Kidney epithelial cell (primary cell): ENCODE measurements at regions not wholly inside any gene's neighbourhood (a gene's known extent, or its start where the extent isn't known, plus 50 kb on each side); places are given as distances from the start of the nearest gene placed in this dataset.
"Not testable (repeated sequence)": the region's sequence is repeated elsewhere in the genome, so short reads cannot be mapped to it uniquely, and the experiment has no call there.

ENCODE experiments used
- DNase-seq: peaks from one replicate; pipeline ENCODE4 v3.0.0-alpha.2; 2010; ENCODE audit warnings: low read depth
- H3K27me3 ChIP-seq: 2 replicates; pipeline ENCODE4 v1.6.0; 2011; ENCODE audit warnings: low read length; ENCODE audit not compliant: control insufficient read depth, insufficient read depth
- H3K36me3 ChIP-seq: 2 replicates; pipeline ENCODE4 v1.5.1; 2011; ENCODE audit warnings: low read length; ENCODE audit not compliant: control insufficient read depth, insufficient read depth
- H3K4me3 ChIP-seq: 2 replicates; pipeline ENCODE4 v1.5.1; 2011; ENCODE audit warnings: low read depth, mild to moderate bottlenecking, control low read depth, low read length
- TF ChIP-seq, protein P1 (sequence below): IDR thresholded peaks from 2 replicates; pipeline ENCODE4 v1.5.1; 2011; ENCODE audit warnings: mild to moderate bottlenecking, moderate library complexity, low read length, control low read depth, inconsistent platforms; ENCODE audit not compliant: insufficient read depth, poor library complexity, severe bottlenecking

DNA sequence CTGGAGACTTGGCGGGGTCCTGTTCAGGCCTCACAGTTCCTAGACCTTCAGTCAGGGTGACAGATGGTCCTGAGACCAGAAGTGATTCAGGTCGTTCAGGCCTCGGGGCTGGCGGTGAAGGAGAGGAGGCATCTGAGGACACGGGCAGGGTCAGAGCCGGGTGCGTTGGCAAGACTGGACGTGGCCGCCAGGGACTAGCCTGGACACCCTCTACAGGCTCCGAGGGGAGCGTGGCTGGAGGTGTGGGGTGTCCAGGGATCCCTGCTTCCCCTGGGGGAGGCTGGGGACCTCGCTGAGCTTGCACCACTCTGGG is 64.0 kb upstream of the TARDBP start:
- H3K4me3 ChIP-seq = no peak overlapping the region
- TF ChIP-seq, protein P1, sequence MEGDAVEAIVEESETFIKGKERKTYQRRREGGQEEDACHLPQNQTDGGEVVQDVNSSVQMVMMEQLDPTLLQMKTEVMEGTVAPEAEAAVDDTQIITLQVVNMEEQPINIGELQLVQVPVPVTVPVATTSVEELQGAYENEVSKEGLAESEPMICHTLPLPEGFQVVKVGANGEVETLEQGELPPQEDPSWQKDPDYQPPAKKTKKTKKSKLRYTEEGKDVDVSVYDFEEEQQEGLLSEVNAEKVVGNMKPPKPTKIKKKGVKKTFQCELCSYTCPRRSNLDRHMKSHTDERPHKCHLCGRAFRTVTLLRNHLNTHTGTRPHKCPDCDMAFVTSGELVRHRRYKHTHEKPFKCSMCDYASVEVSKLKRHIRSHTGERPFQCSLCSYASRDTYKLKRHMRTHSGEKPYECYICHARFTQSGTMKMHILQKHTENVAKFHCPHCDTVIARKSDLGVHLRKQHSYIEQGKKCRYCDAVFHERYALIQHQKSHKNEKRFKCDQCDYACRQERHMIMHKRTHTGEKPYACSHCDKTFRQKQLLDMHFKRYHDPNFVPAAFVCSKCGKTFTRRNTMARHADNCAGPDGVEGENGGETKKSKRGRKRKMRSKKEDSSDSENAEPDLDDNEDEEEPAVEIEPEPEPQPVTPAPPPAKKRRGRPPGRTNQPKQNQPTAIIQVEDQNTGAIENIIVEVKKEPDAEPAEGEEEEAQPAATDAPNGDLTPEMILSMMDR = no peak
- no peak for DNase-seq
- peaks cover 11% of the 10 kb centered on the region for H3K27me3 ChIP-seq
- no peaks in the 10 kb centered on the region for H3K36me3 ChIP-seq

DNA sequence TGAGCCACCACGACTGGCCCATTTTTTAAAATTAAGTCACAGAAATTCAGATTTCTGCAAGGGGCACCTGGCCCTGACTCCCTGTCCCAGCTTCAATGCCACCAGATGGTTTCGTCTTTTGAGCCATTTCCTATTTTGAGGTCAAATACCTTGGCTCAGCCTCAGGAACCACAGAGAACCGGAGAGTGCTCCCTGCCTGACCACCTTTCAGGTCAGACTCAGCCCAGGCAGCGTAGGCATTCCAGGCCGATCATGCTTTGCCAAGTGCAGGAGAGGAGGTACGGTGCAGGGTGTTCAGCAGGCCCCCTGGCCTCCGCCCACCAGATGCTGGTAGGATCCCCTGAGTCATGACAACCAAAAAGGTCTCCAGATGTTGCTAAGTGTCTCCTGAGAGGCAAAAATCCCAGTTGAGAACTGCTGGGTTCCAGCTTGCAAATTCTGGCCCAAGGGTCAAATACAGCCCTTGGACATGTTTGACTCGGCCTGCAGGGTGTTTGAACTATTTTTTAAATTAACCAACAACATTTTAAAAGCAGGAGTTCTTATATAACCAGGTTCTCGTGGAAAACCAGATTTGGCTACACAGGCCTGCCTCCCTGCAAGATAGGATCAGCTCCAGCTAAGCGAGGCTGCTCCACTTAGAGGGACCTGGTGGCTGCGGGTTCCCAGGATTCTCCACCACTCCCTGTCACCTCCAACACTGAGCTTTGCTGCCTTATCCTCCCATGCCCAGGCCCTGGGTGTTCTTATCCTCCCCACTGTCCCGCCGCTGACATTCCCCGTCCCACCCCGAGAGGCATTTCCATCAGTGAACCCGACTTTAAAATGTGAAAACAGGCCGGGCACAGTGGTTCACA is 61.9 kb upstream of the TARDBP start:
- TF ChIP-seq, protein P1 = no peak

DNA sequence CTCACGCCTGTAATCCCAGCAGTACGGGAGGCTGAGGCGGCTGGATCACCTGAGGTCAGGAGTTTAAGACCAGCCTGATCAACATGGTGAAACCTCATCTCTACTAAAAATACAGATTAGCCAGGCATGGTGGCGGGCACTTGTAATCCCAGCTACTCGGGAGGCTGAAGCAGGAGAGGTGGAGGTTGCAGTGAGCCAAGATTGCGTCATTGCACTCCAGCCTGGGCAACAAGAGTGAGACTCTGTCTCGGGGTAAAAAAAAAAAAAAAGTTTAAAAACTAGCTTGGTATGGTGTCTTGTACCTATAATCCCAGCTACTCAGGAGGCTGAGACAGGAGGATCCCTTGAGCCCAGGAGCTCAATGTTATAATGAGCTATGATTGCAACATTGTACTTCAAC is 61.2 kb upstream of the TARDBP start:
- H3K27me3 ChIP-seq, DNase-seq, H3K36me3 ChIP-seq, H3K4me3 ChIP-seq: not testable (repeated sequence)

More for the DNA sequence above, 61.9 kb upstream of the TARDBP start:
- no peaks in the 10 kb centered on the region for H3K36me3 ChIP-seq
- H3K4me3 ChIP-seq = no peak overlapping the region
- no peak for DNase-seq
- H3K27me3 ChIP-seq = peaks cover 7% of the 10 kb centered on the region

DNA sequence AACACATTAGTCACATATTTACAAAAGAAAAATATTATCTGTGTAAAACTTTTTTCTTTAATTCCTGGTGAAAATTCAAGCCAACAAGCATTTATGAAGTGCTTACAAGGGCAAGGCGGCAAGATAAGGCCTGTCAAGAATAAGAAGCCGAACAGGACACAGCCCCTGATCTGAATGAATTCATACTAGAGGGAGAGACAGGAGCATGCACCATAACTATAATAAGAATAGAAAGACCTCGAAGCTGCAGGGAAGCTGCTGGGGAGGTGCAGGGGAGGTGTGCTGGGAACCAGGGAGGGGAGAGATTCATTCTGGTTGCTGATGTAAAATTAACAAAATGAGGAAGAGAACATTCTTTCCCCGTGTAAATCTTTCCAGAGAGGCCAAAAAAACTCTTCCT is 60.5 kb upstream of the TARDBP start:
- Histone ChIP-seq H3K27me3 (peaks cover 4% of the 10 kb centered on the region), H3K4me3 (no peak overlapping the region), H3K36me3 (no peaks in the 10 kb centered on the region)
- no peak for DNase-seq
- TF ChIP-seq, protein P1 = no peak

DNA sequence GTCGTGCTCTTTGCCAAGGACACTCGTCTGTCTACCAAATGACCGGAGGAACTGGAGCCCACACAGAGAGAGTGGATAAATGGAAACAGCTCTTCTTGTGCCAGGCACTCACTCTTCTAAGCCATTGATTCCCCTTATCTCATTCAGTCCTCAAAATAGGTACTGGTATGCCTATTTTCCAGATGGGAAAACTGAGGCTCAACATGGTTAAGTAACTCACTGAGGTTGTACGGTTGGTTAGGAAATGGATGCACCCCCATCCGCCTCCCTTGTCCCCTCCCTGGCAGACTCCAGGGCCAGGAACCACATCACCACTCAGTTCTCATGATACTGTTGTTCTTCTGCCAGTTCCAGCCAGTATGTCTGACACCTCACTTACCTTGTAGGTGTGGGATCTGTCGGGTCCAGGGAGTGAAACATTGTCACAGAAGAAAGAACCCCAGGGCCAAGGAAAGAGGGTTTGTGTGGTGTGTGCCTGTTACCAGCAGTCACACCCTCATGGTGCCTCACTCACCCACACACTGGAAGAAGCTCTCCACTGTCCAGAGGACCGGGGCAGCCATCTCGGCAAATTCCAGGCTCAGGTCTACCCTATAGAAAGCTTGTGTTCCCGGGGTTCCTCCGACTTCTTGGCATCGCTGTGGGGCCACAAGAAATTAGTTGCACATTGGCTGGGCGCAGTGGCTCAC is 58.8 kb upstream of the TARDBP start:
- no peak overlapping the region for H3K4me3 ChIP-seq
- H3K27me3 ChIP-seq = no peaks in the 10 kb centered on the region
- TF ChIP-seq, protein P1 = no peak
- no peaks in the 10 kb centered on the region for H3K36me3 ChIP-seq
- DNase-seq = no peak

DNA sequence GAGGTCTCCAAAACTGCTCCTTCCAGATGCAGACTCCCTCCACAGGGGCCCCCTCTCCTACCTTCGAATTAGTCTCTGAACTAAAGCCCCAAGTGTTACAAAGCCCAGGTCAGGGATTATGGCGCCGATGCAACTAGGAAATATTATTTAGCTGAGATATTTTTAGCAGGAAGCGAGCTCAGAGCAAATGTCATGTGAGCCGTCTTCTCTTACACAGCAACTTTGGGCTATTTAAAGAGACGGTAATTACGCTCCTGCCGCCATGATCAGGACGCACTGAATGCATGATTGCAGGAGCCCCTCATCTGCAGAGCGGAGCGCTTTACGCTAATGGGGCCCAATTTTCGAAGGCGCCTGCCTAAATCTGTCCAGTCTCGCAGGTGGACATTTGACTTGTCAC is 55.3 kb upstream of the TARDBP start:
- TF ChIP-seq, protein P1 = no peak
- Histone ChIP-seq H3K4me3 (no peak overlapping the region), H3K36me3 (no peaks in the 10 kb centered on the region), H3K27me3 (no peaks in the 10 kb centered on the region)
- DNase-seq = no peak
